DOHH2 (cell line): ENCODE measurements at regions not wholly inside any gene's neighbourhood (a gene's known extent, or its start where the extent isn't known, plus 50 kb on each side); places are given as distances from the start of the nearest gene placed in this dataset.

ENCODE experiments used
- CTCF ChIP-seq: fragments of 200-600 bp; sonication (generic); IDR thresholded peaks from one replicate; pipeline ENCODE4 v1.5.1; 2014; ENCODE audit warnings: antibody characterized with exemption, mild to moderate bottlenecking, low read depth, low read length; ENCODE audit not compliant: poor library complexity, severe bottlenecking
- EZH2phosphoT487 ChIP-seq: fragments of 200-600 bp; sonication (generic); IDR thresholded peaks from 2 replicates; pipeline ENCODE4 v1.6.1; 2017; ENCODE audit warnings: borderline replicate concordance, mild to moderate bottlenecking, antibody characterized with exemption, low read length, moderate library complexity, mixed read lengths

DNA sequence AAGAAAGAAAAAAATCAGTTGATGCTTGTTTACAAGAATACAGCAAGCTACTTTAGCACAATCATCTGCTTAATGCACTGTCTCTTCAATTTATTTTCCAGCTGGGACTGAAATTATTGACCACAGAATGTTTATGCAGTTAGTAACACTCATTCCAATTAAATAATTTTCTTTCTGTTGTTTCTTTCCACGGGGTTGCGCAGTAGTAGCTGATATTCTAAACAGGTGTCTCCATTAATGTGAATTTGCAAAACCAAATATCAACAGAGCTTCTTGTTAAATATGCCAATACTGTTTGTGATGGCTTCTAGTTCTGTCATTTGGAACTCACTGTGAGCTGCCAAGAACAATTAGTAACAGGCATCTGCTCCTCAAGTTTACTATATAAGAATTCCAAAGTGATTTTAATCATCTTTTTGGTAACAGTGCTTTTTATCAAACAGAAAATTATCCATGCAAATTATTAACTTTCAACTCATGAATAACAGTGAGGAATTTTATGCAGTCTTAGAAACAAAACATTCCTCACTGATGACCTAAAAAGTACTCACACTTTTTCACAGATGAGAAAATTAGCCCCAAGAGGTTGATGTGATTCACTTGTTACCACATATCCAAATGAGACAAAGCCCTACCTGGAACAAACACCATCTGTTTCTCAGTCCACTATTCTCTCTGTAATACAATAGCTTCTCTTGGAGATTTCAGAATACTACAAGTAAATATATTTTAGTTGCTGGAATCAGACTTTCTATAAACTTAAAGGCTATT lies 567.6 kb upstream of the RGMB start:
- no peak for TF ChIP-seq CTCF
- no peak for TF ChIP-seq EZH2phosphoT487
